Parathyroid adenoma (tissue), 2 donors: ENCODE measurements at regions not wholly inside any gene's neighbourhood (a gene's known extent, or its start where the extent isn't known, plus 50 kb on each side); places are given as distances from the start of the nearest gene placed in this dataset.

Experiments
- H2AFZ ChIP-seq: fragments of 300-600 bp; sonication (generic); one replicate; pipeline ENCODE4 v1.7.0; 2017; ENCODE audit warnings: antibody characterized with exemption, mild to moderate bottlenecking
- H3K27ac ChIP-seq: fragments of 300-600 bp; sonication (generic); one replicate; pipeline ENCODE4 v1.7.0; 2017
- H3K27me3 ChIP-seq: fragments of 300-600 bp; sonication (generic); one replicate; pipeline ENCODE4 v1.7.0; 2017; ENCODE audit warnings: low read length; ENCODE audit not compliant: control insufficient read depth, insufficient read depth
- H3K36me3 ChIP-seq: fragments of 300-600 bp; sonication (generic); one replicate; pipeline ENCODE4 v1.7.0; 2017; ENCODE audit warnings: low read length; ENCODE audit not compliant: control insufficient read depth, insufficient read depth
- H3K4me1 ChIP-seq: fragments of 300-600 bp; sonication (generic); one replicate; pipeline ENCODE4 v1.7.0; 2017; ENCODE audit warnings: control low read depth
- H3K4me2 ChIP-seq: fragments of 300-600 bp; sonication (generic); one replicate; pipeline ENCODE4 v1.7.0; 2017; ENCODE audit warnings: low read length
- H3K4me3 ChIP-seq: fragments of 300-600 bp; sonication (generic); one replicate; pipeline ENCODE4 v1.7.0; 2017; ENCODE audit warnings: low read depth, low read length
- H3K79me2 ChIP-seq: fragments of 300-600 bp; sonication (generic); one replicate; pipeline ENCODE4 v1.7.0; 2017; ENCODE audit warnings: control low read depth
- H3K9ac ChIP-seq: fragments of 300-600 bp; sonication (generic); one replicate; pipeline ENCODE4 v1.7.0; 2017; ENCODE audit warnings: mild to moderate bottlenecking
- H3K9me3 ChIP-seq: fragments of 300-600 bp; sonication (generic); one replicate; pipeline ENCODE4 v1.7.0; 2017; ENCODE audit warnings: low read length; ENCODE audit not compliant: control insufficient read depth
- CTCF ChIP-seq: fragments of 300-600 bp; sonication (generic); IDR thresholded peaks from one replicate; pipeline ENCODE4 v1.7.0; 2017; ENCODE audit warnings: antibody characterized with exemption, mild to moderate bottlenecking
- donor health status: primary hyperparathyroidism.

GRCh38 chr20:11437611-11438380, 479.9 kb upstream of the BTBD3 start:
- Histone ChIP-seq H3K9me3 (no peaks in the 10 kb centered on the region), H3K4me3 (no peak overlapping the region), H3K4me2 (no peak overlapping the region), H3K4me1 (no peaks in the 10 kb centered on the region), H2AFZ (no peak overlapping the region), H3K9ac (no peak overlapping the region), H3K27ac (no peak overlapping the region), H3K27me3 (no peaks in the 10 kb centered on the region), H3K36me3 (no peaks in the 10 kb centered on the region), H3K79me2 (no peaks in the 10 kb centered on the region)
- no peak for TF ChIP-seq CTCF

DNA sequence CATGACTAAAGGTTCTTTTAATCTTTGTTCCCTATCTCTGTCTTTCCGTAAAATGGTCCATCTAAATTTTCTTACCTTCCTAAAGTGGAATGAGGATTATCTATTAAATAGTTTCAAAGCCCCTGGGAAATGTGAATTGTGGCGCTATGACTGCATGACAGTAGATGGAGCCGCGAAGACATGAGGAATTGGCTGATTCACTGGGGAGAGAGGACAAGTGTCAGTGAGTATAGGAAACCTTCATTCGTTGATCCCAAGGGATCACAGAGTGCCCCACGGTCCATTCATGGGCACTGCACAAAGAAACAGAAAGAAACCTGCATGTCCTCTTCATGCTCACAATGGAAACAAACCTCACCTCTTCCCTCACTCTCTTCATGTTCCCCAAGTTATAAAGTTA, 479.3 kb upstream of the BTBD3 start:
- Histone ChIP-seq H3K4me2 (no peak overlapping the region), H3K4me1 (no peaks in the 10 kb centered on the region), H3K27ac (no peak overlapping the region), H2AFZ (no peak overlapping the region), H3K79me2 (no peaks in the 10 kb centered on the region), H3K27me3 (no peaks in the 10 kb centered on the region), H3K4me3 (no peak overlapping the region), H3K9ac (no peak overlapping the region), H3K36me3 (no peaks in the 10 kb centered on the region), H3K9me3 (no peaks in the 10 kb centered on the region)
- no peak for TF ChIP-seq CTCF

DNA sequence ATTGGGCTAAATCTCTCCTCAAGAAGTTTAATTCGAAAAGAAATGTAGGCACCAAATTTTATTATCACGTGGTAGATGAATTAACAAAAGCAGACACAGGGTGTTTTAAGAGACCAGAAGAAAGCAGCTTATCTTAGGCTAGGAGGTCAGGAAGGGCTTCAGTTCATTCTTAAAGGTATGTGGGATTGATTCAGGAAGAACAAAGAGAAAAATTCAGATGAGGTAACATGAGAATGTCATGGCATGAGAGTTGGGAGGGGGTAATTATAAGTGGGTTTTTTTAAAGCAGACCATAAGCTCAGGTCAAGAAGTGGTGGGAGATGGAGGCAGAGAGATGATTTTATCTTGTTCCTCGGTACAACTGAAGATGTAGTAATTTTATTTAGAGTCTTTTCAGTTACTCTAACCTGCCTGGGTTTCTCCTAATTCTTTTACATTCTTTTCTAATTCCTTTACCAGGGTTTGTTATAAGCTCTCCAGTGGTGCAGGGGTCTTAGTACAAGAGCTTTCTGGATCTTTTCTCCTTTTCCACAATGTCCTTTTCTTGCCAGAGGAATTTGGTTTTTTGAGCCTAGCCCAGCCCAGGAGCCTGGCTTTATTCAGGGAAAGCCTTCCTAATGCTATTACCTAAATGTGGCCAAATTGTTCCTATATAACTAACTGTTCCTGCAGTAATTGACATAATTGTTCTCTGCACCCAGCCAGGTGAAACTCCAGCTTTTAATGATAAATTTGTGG, 474.1 kb upstream of the BTBD3 start:
- Histone ChIP-seq H3K9me3 (no peaks in the 10 kb centered on the region), H3K4me3 (no peak overlapping the region), H3K36me3 (no peaks in the 10 kb centered on the region), H3K27me3 (no peaks in the 10 kb centered on the region), H2AFZ (no peak overlapping the region), H3K79me2 (no peaks in the 10 kb centered on the region), H3K9ac (no peak overlapping the region), H3K27ac (no peak overlapping the region), H3K4me2 (no peak overlapping the region), H3K4me1 (no peaks in the 10 kb centered on the region)
- no peak for TF ChIP-seq CTCF

DNA sequence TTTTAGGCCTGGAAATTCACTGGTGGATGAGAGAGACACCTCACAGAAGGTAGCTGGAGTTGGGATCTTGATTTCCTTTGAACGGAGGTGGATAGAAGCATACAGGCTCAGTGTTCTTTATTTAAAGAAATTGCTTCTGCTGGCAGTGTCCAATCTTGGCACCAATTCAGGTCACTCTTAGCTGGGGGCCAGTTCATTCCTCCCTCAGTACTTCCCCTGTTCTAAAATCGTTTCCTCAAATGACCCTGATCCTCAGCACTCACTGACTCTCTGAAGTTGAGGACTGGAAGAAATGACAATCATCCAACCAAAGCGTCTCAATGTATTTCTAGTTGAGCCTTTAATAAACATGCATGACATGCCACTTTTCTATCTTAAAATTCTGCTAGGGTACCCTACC, 472.5 kb upstream of the BTBD3 start:
- TF ChIP-seq CTCF = no peak

More for the DNA sequence above, 472.5 kb upstream of the BTBD3 start:
- H3K36me3 ChIP-seq = no peaks in the 10 kb centered on the region
- H3K9me3 ChIP-seq = no peaks in the 10 kb centered on the region
- H3K4me2 ChIP-seq = no peak overlapping the region
- no peak overlapping the region for H3K9ac ChIP-seq
- no peaks in the 10 kb centered on the region for H3K79me2 ChIP-seq
- H3K27ac ChIP-seq = no peak overlapping the region
- no peaks in the 10 kb centered on the region for H3K27me3 ChIP-seq
- no peaks in the 10 kb centered on the region for H3K4me1 ChIP-seq
- H2AFZ ChIP-seq = no peak overlapping the region
- H3K4me3 ChIP-seq = no peak overlapping the region
